ENCODE measurements at regions not wholly inside any gene's neighbourhood (a gene's known extent, or its start where the extent isn't known, plus 50 kb on each side); places are given as distances from the start of the nearest gene placed in this dataset.

- no peaks in the 10 kb centered on the region for H3K36me3 Mint-ChIP-seq (ENCODE audit: low read depth)
Measured at GRCh38 chr18:72336786-72337185, 207.4 kb downstream of the CBLN2 start.

GRCh38 chr18:72329533-72329932 is 214.6 kb downstream of the CBLN2 start:
- no peaks in the 10 kb centered on the region for H3K27me3 Mint-ChIP-seq (ENCODE audit: low read depth)
- no peaks in the 10 kb centered on the region for H3K36me3 Mint-ChIP-seq (ENCODE audit: low read depth)
- peaks cover 3% of the 10 kb centered on the region for H3K9me3 Mint-ChIP-seq
- no peak for DNase-seq
- H3K27ac Mint-ChIP-seq = no peak overlapping the region
- H3K4me1 Mint-ChIP-seq (ENCODE audit: low read depth) = no peaks in the 10 kb centered on the region
- H3K4me3 Mint-ChIP-seq = no peak overlapping the region
- CTCF ChIA-PET = no interaction called here
- intact Hi-C loops (cut with micrococcal nuclease) = no loop called here

More at GRCh38 chr18:72336786-72337185, 207.4 kb downstream of the CBLN2 start:
- Mint-ChIP-seq H3K27ac (no peak overlapping the region), H3K4me1 (ENCODE audit: low read depth) (no peaks in the 10 kb centered on the region), H3K27me3 (ENCODE audit: low read depth) (no peaks in the 10 kb centered on the region), H3K9me3 (peaks cover 3% of the 10 kb centered on the region), H3K4me3 (no peak overlapping the region)
- no peak for DNase-seq
- intact Hi-C loops (cut with micrococcal nuclease) = no loop called here
- CTCF ChIA-PET = no interaction called here

- Mint-ChIP-seq H3K27ac (no peak overlapping the region), H3K4me3 (no peak overlapping the region), H3K27me3 (ENCODE audit: low read depth) (no peaks in the 10 kb centered on the region), H3K4me1 (ENCODE audit: low read depth) (no peaks in the 10 kb centered on the region), H3K36me3 (ENCODE audit: low read depth) (no peaks in the 10 kb centered on the region), H3K9me3 (no peaks in the 10 kb centered on the region)
- CTCF ChIA-PET = no interaction called here
- intact Hi-C loops (cut with micrococcal nuclease) = no loop called here
- DNase-seq = no peak
Measured at GRCh38 chr18:72325307-72325706, 218.8 kb downstream of the CBLN2 start.

- no peak overlapping the region for H3K27ac Mint-ChIP-seq
- no peaks in the 10 kb centered on the region for H3K4me1 Mint-ChIP-seq (ENCODE audit: low read depth)
- CTCF ChIA-PET = no interaction called here
- no peaks in the 10 kb centered on the region for H3K27me3 Mint-ChIP-seq (ENCODE audit: low read depth)
- intact Hi-C loops (cut with micrococcal nuclease) = no loop called here
- H3K9me3 Mint-ChIP-seq = no peaks in the 10 kb centered on the region
- DNase-seq = no peak
- H3K36me3 Mint-ChIP-seq (ENCODE audit: low read depth) = no peaks in the 10 kb centered on the region
- no peak overlapping the region for H3K4me3 Mint-ChIP-seq
Measured at GRCh38 chr18:72324677-72325076, 219.5 kb downstream of the CBLN2 start.

GRCh38 chr18:72316497-72316896 is 227.6 kb downstream of the CBLN2 start:
- CTCF ChIA-PET = no interaction called here
- Mint-ChIP-seq H3K36me3 (ENCODE audit: low read depth) (no peaks in the 10 kb centered on the region), H3K27ac (no peak overlapping the region), H3K9me3 (peaks cover 1% of the 10 kb centered on the region), H3K27me3 (ENCODE audit: low read depth) (no peaks in the 10 kb centered on the region), H3K4me1 (ENCODE audit: low read depth) (no peaks in the 10 kb centered on the region), H3K4me3 (no peak overlapping the region)
- no peak for DNase-seq
- intact Hi-C loops (cut with micrococcal nuclease) = no loop called here

GRCh38 chr18:72283148-72283925 is 260.8 kb downstream of the CBLN2 start:
- CTCF ChIA-PET = no interaction called here
- no peaks in the 10 kb centered on the region for H3K9me3 Mint-ChIP-seq
- H3K36me3 Mint-ChIP-seq (ENCODE audit: low read depth) = no peaks in the 10 kb centered on the region
- no peak overlapping the region for H3K27ac Mint-ChIP-seq
- H3K27me3 Mint-ChIP-seq (ENCODE audit: low read depth) = no peaks in the 10 kb centered on the region
- no peak overlapping the region for H3K4me3 Mint-ChIP-seq
- intact Hi-C loops (cut with micrococcal nuclease) = loop anchor here (10.0 kb wide), 1 partner anchor 61 kb away; no protein-coding TSS in a partner anchor
- no peak for DNase-seq
- H3K4me1 Mint-ChIP-seq (ENCODE audit: low read depth) = no peaks in the 10 kb centered on the region

- intact Hi-C loops (cut with micrococcal nuclease) = no loop called here
- no peaks in the 10 kb centered on the region for H3K36me3 Mint-ChIP-seq (ENCODE audit: low read depth)
- CTCF ChIA-PET = no interaction called here
- no peak overlapping the region for H3K27ac Mint-ChIP-seq
- no peaks in the 10 kb centered on the region for H3K27me3 Mint-ChIP-seq (ENCODE audit: low read depth)
- H3K4me1 Mint-ChIP-seq (ENCODE audit: low read depth) = no peaks in the 10 kb centered on the region
- no peak overlapping the region for H3K4me3 Mint-ChIP-seq
- no peak for DNase-seq
- peaks cover 6% of the 10 kb centered on the region for H3K9me3 Mint-ChIP-seq
Measured at GRCh38 chr18:72273025-72273424, 271.1 kb downstream of the CBLN2 start.

- intact Hi-C loops (cut with micrococcal nuclease) = no loop called here
Measured at GRCh38 chr18:72261590-72261989, 282.6 kb downstream of the CBLN2 start.

GRCh38 chr18:72246076-72246475 is 298.1 kb downstream of the CBLN2 start:
- Mint-ChIP-seq H3K4me1 (ENCODE audit: low read depth) (no peaks in the 10 kb centered on the region), H3K36me3 (ENCODE audit: low read depth) (no peaks in the 10 kb centered on the region), H3K4me3 (no peak overlapping the region), H3K27me3 (ENCODE audit: low read depth) (no peaks in the 10 kb centered on the region), H3K9me3 (no peaks in the 10 kb centered on the region), H3K27ac (no peak overlapping the region)
- intact Hi-C loops (cut with micrococcal nuclease) = no loop called here
- CTCF ChIA-PET = no interaction called here
- no peak for DNase-seq

More at GRCh38 chr18:72261590-72261989, 282.6 kb downstream of the CBLN2 start:
- no peak overlapping the region for H3K4me3 Mint-ChIP-seq
- H3K4me1 Mint-ChIP-seq (ENCODE audit: low read depth) = no peaks in the 10 kb centered on the region
- no peak for DNase-seq
- peaks cover 2% of the 10 kb centered on the region for H3K9me3 Mint-ChIP-seq
- CTCF ChIA-PET = no interaction called here
- no peak overlapping the region for H3K27ac Mint-ChIP-seq
- no peaks in the 10 kb centered on the region for H3K36me3 Mint-ChIP-seq (ENCODE audit: low read depth)
- H3K27me3 Mint-ChIP-seq (ENCODE audit: low read depth) = no peaks in the 10 kb centered on the region

GRCh38 chr18:72235422-72235821 is 308.7 kb downstream of the CBLN2 start:
- Mint-ChIP-seq H3K4me1 (ENCODE audit: low read depth) (no peaks in the 10 kb centered on the region), H3K9me3 (peaks cover 5% of the 10 kb centered on the region), H3K36me3 (ENCODE audit: low read depth) (no peaks in the 10 kb centered on the region), H3K4me3 (no peak overlapping the region), H3K27ac (no peak overlapping the region), H3K27me3 (ENCODE audit: low read depth) (no peaks in the 10 kb centered on the region)
- intact Hi-C loops (cut with micrococcal nuclease) = no loop called here
- no peak for DNase-seq
- CTCF ChIA-PET = no interaction called here

GRCh38 chr18:72233106-72233505 is 311.0 kb downstream of the CBLN2 start:
- DNase-seq = no peak
- no peak overlapping the region for H3K27ac Mint-ChIP-seq
- peaks cover 5% of the 10 kb centered on the region for H3K9me3 Mint-ChIP-seq
- no peaks in the 10 kb centered on the region for H3K27me3 Mint-ChIP-seq (ENCODE audit: low read depth)
- CTCF ChIA-PET = no interaction called here
- intact Hi-C loops (cut with micrococcal nuclease) = no loop called here
- H3K36me3 Mint-ChIP-seq (ENCODE audit: low read depth) = no peaks in the 10 kb centered on the region
- no peaks in the 10 kb centered on the region for H3K4me1 Mint-ChIP-seq (ENCODE audit: low read depth)
- H3K4me3 Mint-ChIP-seq = no peak overlapping the region

- Mint-ChIP-seq H3K27ac (no peak overlapping the region), H3K4me1 (ENCODE audit: low read depth) (no peaks in the 10 kb centered on the region), H3K4me3 (no peak overlapping the region), H3K36me3 (ENCODE audit: low read depth) (no peaks in the 10 kb centered on the region), H3K9me3 (peaks cover 5% of the 10 kb centered on the region), H3K27me3 (ENCODE audit: low read depth) (no peaks in the 10 kb centered on the region)
- no peak for DNase-seq
- intact Hi-C loops (cut with micrococcal nuclease) = no loop called here
- CTCF ChIA-PET = no interaction called here
Measured at GRCh38 chr18:72232644-72233043, 311.5 kb downstream of the CBLN2 start.

GRCh38 chr18:72225958-72226357 is 318.2 kb downstream of the CBLN2 start:
- H3K4me3 Mint-ChIP-seq = no peak overlapping the region
- no peak for DNase-seq
- peaks cover 3% of the 10 kb centered on the region for H3K9me3 Mint-ChIP-seq
- H3K36me3 Mint-ChIP-seq (ENCODE audit: low read depth) = no peaks in the 10 kb centered on the region
- no peak overlapping the region for H3K27ac Mint-ChIP-seq
- H3K27me3 Mint-ChIP-seq (ENCODE audit: low read depth) = no peaks in the 10 kb centered on the region
- H3K4me1 Mint-ChIP-seq (ENCODE audit: low read depth) = no peaks in the 10 kb centered on the region
- CTCF ChIA-PET = interaction anchor here (0.7 kb wide), 1 partner anchor 43 kb away, joined by 3 read pairs; no protein-coding TSS in a partner anchor
- intact Hi-C loops (cut with micrococcal nuclease) = no loop called here

Measured in activated naive CD4-positive, alpha-beta T cell treated with anti-CD3 and anti-CD28 coated beads for 36 hours (primary cell).